GM12878 (cell line): ENCODE measurements at regions not wholly inside any gene's neighbourhood (a gene's known extent, or its start where the extent isn't known, plus 50 kb on each side); places are given as distances from the start of the nearest gene placed in this dataset.
A peak's percentile ranks its signal among the peaks of the same experiment; 100 is the strongest.

ENCODE experiments used
- ATAC-seq: fragments of 200-7000 bp; cut with Tn5 transposase; 3 replicates; pipeline ENCODE4 v1.9.1; 2020; ENCODE audit warnings: mild to moderate bottlenecking, moderate library complexity
- BruUV-seq: library from RNA; stranded (reverse); fragments of 400-500 nt; replicated peaks from 2 replicates; lab custom pipeline; 2021; lab: Mats Ljungman, UMichigan
- CTCF ChIA-PET: fragments of 300-600 bp; sonication (Branson Sonifier 250); formaldehyde crosslinking; extraction: SDS; loops from one replicate; lab custom pipeline; 2021; ENCODE audit warnings: inconsistent platforms; lab: Yijun Ruan, JAX
- POLR2A ChIA-PET: fragments of 350-600 bp; formaldehyde crosslinking; extraction: SDS; loops from one replicate; lab custom pipeline; 2021; ENCODE audit warnings: inconsistent platforms; lab: Charles Lee
- RAD21 ChIA-PET: fragments of 300-600 bp; sonication (Branson Sonifier 250); formaldehyde crosslinking; loops from one replicate; lab custom pipeline; 2023; ENCODE audit warnings: antibody characterized with exemption; ENCODE audit not compliant: unreplicated experiment; lab: Charles Lee
- SMC1A ChIA-PET: fragments of 300-600 bp; sonication (Branson Sonifier 250); formaldehyde crosslinking; loops from one replicate; lab custom pipeline; 2023; ENCODE audit not compliant: unreplicated experiment, uncharacterized antibody; lab: Charles Lee
- DNase-seq: peaks from one replicate; pipeline ENCODE4 v3.0.0-alpha.2; 2011; ENCODE audit warnings: low read depth, low spot score
- FAIRE-seq: peaks from 3 replicates; lab custom pipeline; 2011; peaks lifted over from hg19 to GRCh38; lab: Jason Lieb, UNC
- H2AFZ ChIP-seq: 2 replicates; pipeline ENCODE4 v1.6.0; 2011; ENCODE audit warnings: low read depth, low read length, control low read depth; ENCODE audit not compliant: control insufficient read depth
- H3K27ac ChIP-seq: 2 replicates; pipeline ENCODE4 v1.5.1; 2011; ENCODE audit warnings: control low read depth; ENCODE audit not compliant: control insufficient read depth, insufficient read depth
- H3K27me3 ChIP-seq, 2 experiments: replicated peaks in 1 of 2; 2 replicates each; pipeline versions ENCODE4 v1.6.0 to v1.6.1; 2011; ENCODE audit warnings: low read length in 1 of 2; ENCODE audit not compliant: control insufficient read depth in 2 of 2, insufficient read depth in 2 of 2
- H3K36me3 ChIP-seq, 2 experiments: 2 replicates each; pipeline ENCODE4 v1.5.1; 2011; ENCODE audit warnings: low read length in 1 of 2; ENCODE audit not compliant: control insufficient read depth in 2 of 2, insufficient read depth in 2 of 2
- H3K4me1 ChIP-seq: 2 replicates; pipeline ENCODE4 v1.6.1; 2011; ENCODE audit warnings: mild to moderate bottlenecking, low read length, moderate library complexity, mixed read lengths; ENCODE audit not compliant: control insufficient read depth, insufficient read depth
- H3K4me2 ChIP-seq: 2 replicates; pipeline ENCODE4 v1.6.0; 2011; ENCODE audit warnings: control low read depth; ENCODE audit not compliant: control insufficient read depth, insufficient read depth
- H3K4me3 ChIP-seq: fragments of 200-600 bp; sonication (generic); 2 replicates; pipeline ENCODE4 v1.5.1; 2016
- H3K79me2 ChIP-seq: 2 replicates; pipeline ENCODE4 v1.6.0; 2011; ENCODE audit warnings: low read length; ENCODE audit not compliant: control insufficient read depth, insufficient read depth
- H3K9ac ChIP-seq: 2 replicates; pipeline ENCODE4 v1.8.0; 2011; ENCODE audit warnings: low read length, control low read depth, mixed read lengths; ENCODE audit not compliant: control insufficient read depth, insufficient read depth
- H3K9me3 ChIP-seq: replicated peaks from 3 replicates; pipeline ENCODE4 v1.5.1; 2011; ENCODE audit warnings: mild to moderate bottlenecking, low read length; ENCODE audit not compliant: control insufficient read depth, insufficient read depth
- H4K20me1 ChIP-seq: 2 replicates; pipeline ENCODE4 v1.6.0; 2011; ENCODE audit not compliant: control insufficient read depth, insufficient read depth
- CHD1 ChIP-seq: IDR thresholded peaks from 2 replicates; pipeline ENCODE4 v1.6.1; 2012; ENCODE audit warnings: low read depth, low read length, improper control_type of control experiment
- DPF2 ChIP-seq: fragments of 450-650 bp; IDR thresholded peaks from 2 replicates; pipeline ENCODE4 v1.6.1; 2017; ENCODE audit warnings: mild to moderate bottlenecking
- FOXM1 ChIP-seq: IDR thresholded peaks from 2 replicates; pipeline ENCODE4 v1.6.1; 2012; ENCODE audit warnings: low read depth, mild to moderate bottlenecking, inconsistent platforms, low read length, moderate library complexity
- HCFC1 ChIP-seq: fragments of 150-350 bp; IDR thresholded peaks from 2 replicates; pipeline ENCODE4 v1.6.1; 2014; ENCODE audit warnings: low read length
- JUND ChIP-seq: IDR thresholded peaks from 2 replicates; pipeline ENCODE4 v1.6.1; 2012; ENCODE audit warnings: low read depth, mild to moderate bottlenecking, low read length, improper control_type of control experiment, moderate library complexity
- KAT2A ChIP-seq: conservative IDR thresholded peaks from 2 replicates; pipeline ENCODE4 v1.6.1; 2011; ENCODE audit warnings: low read depth, low read length; ENCODE audit not compliant: control insufficient read depth
- LARP7 ChIP-seq: fragments of 450-650 bp; IDR thresholded peaks from 2 replicates; pipeline ENCODE4 v1.6.1; 2017; ENCODE audit warnings: mild to moderate bottlenecking
- MEF2B ChIP-seq: fragments of 450-650 bp; IDR thresholded peaks from 2 replicates; pipeline ENCODE4 v1.6.1; 2018; ENCODE audit warnings: mild to moderate bottlenecking, moderate library complexity; ENCODE audit not compliant: partially characterized antibody, poor library complexity, severe bottlenecking
- ZNF24 ChIP-seq: fragments of 450-650 bp; IDR thresholded peaks from 2 replicates; pipeline ENCODE4 v1.6.1; 2017; ENCODE audit warnings: antibody characterized with exemption, mild to moderate bottlenecking
- ZNF384 ChIP-seq: IDR thresholded peaks from 2 replicates; pipeline ENCODE4 v1.6.1; 2012; ENCODE audit warnings: low read depth, mild to moderate bottlenecking, low read length, improper control_type of control experiment, borderline replicate concordance
- WGBS: methylation state at CpG from one replicate; pipeline ENCODE4 v1.1.6; 2016; ENCODE audit warnings: low lambda C conversion rate; ENCODE audit not compliant: insufficient replicate concordance, insufficient coverage; ENCODE audit errors: missing lambda C conversion rate; 5-methylcytosine and 5-hydroxymethylcytosine counted together
- in situ Hi-C: fragments of 300-500 bp; cut with MboI; formaldehyde crosslinking; loops from 9 replicates; pipeline ENCODE4 v1.14.3; 2018; ENCODE audit warnings: mixed read lengths
- intact Hi-C: fragments of 100-400 bp; cut with micrococcal nuclease; formaldehyde crosslinking; loops from one replicate; pipeline ENCODE4 v1.14.2; 2022; ENCODE audit not compliant: unreplicated experiment
- TF ChIP-seq, protein P1 (sequence below): fragments of 450-650 bp; formaldehyde crosslinking; IDR thresholded peaks from 2 replicates; pipeline ENCODE4 v1.5.0; 2022; ENCODE audit warnings: mild to moderate bottlenecking, missing genetic modification characterization
- TF ChIP-seq, protein P2 (sequence below): IDR thresholded peaks from 2 replicates; pipeline ENCODE4 v1.6.1; 2011; ENCODE audit warnings: low read depth, low read length, improper control_type of control experiment, borderline replicate concordance

DNA sequence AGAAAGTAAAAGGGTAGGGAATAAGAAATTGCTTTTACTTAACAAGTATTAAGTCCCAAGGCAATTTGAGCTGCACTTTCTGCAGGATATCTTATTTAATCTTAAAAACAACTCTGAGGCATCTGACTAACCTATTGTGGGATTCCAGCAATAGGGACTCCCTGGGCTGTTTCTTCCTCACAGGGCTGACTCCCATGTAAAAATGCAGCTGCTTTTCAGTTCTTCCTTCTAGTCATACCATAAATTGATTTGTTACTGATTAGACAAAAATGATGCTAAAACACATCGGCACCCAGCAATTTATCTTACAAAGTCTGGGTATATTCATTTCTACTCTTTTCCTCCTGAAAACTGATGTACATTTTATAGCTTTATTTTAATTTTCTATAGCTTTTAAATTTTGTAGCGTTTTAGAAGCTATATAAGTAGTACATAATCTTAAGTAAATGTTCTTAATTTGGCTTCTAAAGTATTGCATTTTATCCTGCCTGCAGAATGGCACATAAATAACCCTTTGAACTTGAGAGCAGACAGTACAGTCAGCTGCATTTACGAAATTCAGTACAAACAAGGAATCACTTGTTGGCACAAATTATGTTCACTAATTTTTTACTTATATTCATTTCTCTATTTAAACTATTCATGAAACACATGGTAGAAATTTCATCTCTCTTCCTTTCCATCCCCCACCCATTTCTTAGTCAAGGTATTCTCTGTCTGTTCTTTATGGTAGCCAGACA lies 102.4 kb upstream of the FRY start (continued):
- TF ChIP-seq, protein P1, sequence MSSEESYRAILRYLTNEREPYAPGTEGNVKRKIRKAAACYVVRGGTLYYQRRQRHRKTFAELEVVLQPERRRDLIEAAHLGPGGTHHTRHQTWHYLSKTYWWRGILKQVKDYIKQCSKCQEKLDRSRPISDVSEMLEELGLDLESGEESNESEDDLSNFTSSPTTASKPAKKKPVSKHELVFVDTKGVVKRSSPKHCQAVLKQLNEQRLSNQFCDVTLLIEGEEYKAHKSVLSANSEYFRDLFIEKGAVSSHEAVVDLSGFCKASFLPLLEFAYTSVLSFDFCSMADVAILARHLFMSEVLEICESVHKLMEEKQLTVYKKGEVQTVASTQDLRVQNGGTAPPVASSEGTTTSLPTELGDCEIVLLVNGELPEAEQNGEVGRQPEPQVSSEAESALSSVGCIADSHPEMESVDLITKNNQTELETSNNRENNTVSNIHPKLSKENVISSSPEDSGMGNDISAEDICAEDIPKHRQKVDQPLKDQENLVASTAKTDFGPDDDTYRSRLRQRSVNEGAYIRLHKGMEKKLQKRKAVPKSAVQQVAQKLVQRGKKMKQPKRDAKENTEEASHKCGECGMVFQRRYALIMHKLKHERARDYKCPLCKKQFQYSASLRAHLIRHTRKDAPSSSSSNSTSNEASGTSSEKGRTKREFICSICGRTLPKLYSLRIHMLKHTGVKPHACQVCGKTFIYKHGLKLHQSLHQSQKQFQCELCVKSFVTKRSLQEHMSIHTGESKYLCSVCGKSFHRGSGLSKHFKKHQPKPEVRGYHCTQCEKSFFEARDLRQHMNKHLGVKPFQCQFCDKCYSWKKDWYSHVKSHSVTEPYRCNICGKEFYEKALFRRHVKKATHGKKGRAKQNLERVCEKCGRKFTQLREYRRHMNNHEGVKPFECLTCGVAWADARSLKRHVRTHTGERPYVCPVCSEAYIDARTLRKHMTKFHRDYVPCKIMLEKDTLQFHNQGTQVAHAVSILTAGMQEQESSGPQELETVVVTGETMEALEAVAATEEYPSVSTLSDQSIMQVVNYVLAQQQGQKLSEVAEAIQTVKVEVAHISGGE (CRISPR knock-in tag), result no peak

DNA sequence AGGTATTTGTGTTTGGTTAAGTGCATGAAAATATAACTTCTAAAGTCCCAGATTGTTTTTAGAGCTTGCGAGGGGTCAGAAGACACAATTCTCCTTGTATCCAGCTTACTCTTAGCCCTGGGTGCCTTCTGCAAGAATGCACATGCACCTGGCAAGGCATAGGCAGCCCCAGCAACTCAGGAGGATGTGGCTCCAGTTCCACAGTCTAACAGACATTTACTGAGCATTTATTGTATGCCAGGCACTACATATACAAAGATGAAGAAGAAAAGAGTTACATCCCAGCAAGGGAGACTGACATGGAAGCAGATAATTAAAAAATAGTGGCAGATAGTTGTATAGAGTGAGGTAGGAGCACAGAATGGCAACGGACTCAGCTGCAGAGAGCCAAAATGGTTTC lies 101.1 kb upstream of the FRY start:
- ATAC-seq (peak; percentile 52), DNase-seq (no peak), FAIRE-seq (no peak)
- in situ Hi-C loops, result no loop called here
- peak overlapping the region; percentile 75 for H3K4me2 ChIP-seq
- POLR2A ChIA-PET, result interaction anchor here (0.7 to 1.6 kb wide), 2 partner anchors 14 to 21 kb away, joined by 4 to 5 read pairs; no protein-coding TSS in a partner anchor
- H3K9ac ChIP-seq, result no peak overlapping the region
- H3K27ac ChIP-seq, result no peak overlapping the region
- no peaks in the 10 kb centered on the region for H4K20me1 ChIP-seq
- SMC1A ChIA-PET, result interaction anchor here (1.0 to 3.0 kb wide), 10 partner anchors 10 to 77 kb away, joined by 3 to 19 read pairs (median 4); no protein-coding TSS in a partner anchor
- RAD21 ChIA-PET, result interaction anchor here (0.8 to 2.2 kb wide), 2 partner anchors 20 kb away, joined by 4 to 10 read pairs; no protein-coding TSS in a partner anchor
- WGBS, result 45% methylated on average over 2 of the region's 2 CpGs
- no peaks in the 10 kb centered on the region for H3K36me3 ChIP-seq
- BruUV-seq, result no TSS peak
- no peaks in the 10 kb centered on the region for H3K27me3 ChIP-seq
- H2AFZ ChIP-seq, result peak overlapping the region; percentile 81
- H3K4me1 ChIP-seq, result peaks cover 11% of the 10 kb centered on the region
- H3K9me3 ChIP-seq, result no peaks in the 10 kb centered on the region
- CTCF ChIA-PET, result interaction anchor here (0.6 to 3.0 kb wide), 7 partner anchors 9 to 36 kb away, joined by 3 to 13 read pairs (median 4); no protein-coding TSS in a partner anchor
- H3K4me3 ChIP-seq, result no peak overlapping the region
- no peaks in the 10 kb centered on the region for H3K79me2 ChIP-seq
- intact Hi-C loops, result no loop called here
- no peak for TF ChIP-seq ZNF384
- TF ChIP-seq, protein P1 (CRISPR knock-in tag), result no peak
- TF ChIP-seq FOXM1, result no peak
- no peak for TF ChIP-seq KAT2A
- TF ChIP-seq DPF2, result no peak
- no peak for TF ChIP-seq ZNF24
- no peak for TF ChIP-seq JUND
- TF ChIP-seq MEF2B, result no peak
- no peak for TF ChIP-seq LARP7
- no peak for TF ChIP-seq HCFC1
- TF ChIP-seq, protein P2, sequence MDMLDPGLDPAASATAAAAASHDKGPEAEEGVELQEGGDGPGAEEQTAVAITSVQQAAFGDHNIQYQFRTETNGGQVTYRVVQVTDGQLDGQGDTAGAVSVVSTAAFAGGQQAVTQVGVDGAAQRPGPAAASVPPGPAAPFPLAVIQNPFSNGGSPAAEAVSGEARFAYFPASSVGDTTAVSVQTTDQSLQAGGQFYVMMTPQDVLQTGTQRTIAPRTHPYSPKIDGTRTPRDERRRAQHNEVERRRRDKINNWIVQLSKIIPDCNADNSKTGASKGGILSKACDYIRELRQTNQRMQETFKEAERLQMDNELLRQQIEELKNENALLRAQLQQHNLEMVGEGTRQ, result no peak
- TF ChIP-seq CHD1, result no peak
